Lung (tissue), 11 donors: ENCODE measurements at regions not wholly inside any gene's neighbourhood (a gene's known extent, or its start where the extent isn't known, plus 50 kb on each side); places are given as distances from the start of the nearest gene placed in this dataset.

Source experiments
- ATAC-seq: fragments of 200-7000 bp; cut with Tn5 transposase; one replicate; pipeline ENCODE4 v1.9.1; 2020; ENCODE audit warnings: moderate number of reproducible peaks; ENCODE audit not compliant: insufficient read depth, low FRiP score
- DNase-seq, 3 donors: peaks; one replicate each; pipeline ENCODE4 v3.0.0-alpha.2; 2013 to 2017
- H3K27ac ChIP-seq, 2 donors: one replicate each; pipeline ENCODE4 v1.5.1; 2013; ENCODE audit warnings: mild to moderate bottlenecking in 2 of 2, moderate library complexity in 2 of 2, control low read depth in 1 of 2, inconsistent platforms in 1 of 2, low read depth in 1 of 2, low read length in 1 of 2
- H3K27me3 ChIP-seq, 3 donors: one replicate each; pipeline ENCODE4 v1.5.1; 2013; ENCODE audit warnings: low read length in 2 of 3; ENCODE audit not compliant: control insufficient read depth in 3 of 3, insufficient read depth in 3 of 3
- H3K36me3 ChIP-seq, 4 donors: one replicate each; pipeline ENCODE4 v1.5.1; 2013; ENCODE audit warnings: low read length in 4 of 4, mild to moderate bottlenecking in 1 of 4, moderate library complexity in 1 of 4; ENCODE audit not compliant: control insufficient read depth in 4 of 4, insufficient read depth in 4 of 4
- H3K4me1 ChIP-seq, 5 donors: one replicate each; pipeline ENCODE4 v1.5.1; 2013; ENCODE audit warnings: low read length in 5 of 5, mild to moderate bottlenecking in 2 of 5, moderate library complexity in 1 of 5; ENCODE audit not compliant: control insufficient read depth in 5 of 5, insufficient read depth in 5 of 5
- H3K4me3 ChIP-seq: one replicate; pipeline ENCODE4 v1.5.1; 2013; ENCODE audit warnings: mild to moderate bottlenecking, control low read depth, moderate library complexity
- H3K9ac ChIP-seq, 2 donors: one replicate each; pipeline ENCODE4 v1.5.1; 2013; ENCODE audit warnings: low read length in 2 of 2, control low read depth in 1 of 2; ENCODE audit not compliant: insufficient read depth in 1 of 2
- H3K9me3 ChIP-seq, 4 donors: one replicate each; pipeline ENCODE4 v1.5.1; 2013; ENCODE audit warnings: low read length in 3 of 4, mild to moderate bottlenecking in 1 of 4, moderate library complexity in 1 of 4; ENCODE audit not compliant: control insufficient read depth in 4 of 4, insufficient read depth in 3 of 4
- WGBS, 2 donors: extraction: QIAGEN DNeasy Blood & Tissue Kit; methylation state at CpG; one replicate each; pipeline ENCODE4 v1.1.7; 2013; 5-methylcytosine and 5-hydroxymethylcytosine counted together
- TF ChIP-seq, protein P1 (sequence below): IDR thresholded peaks from 2 replicates; pipeline ENCODE4 v1.5.1; 2012; ENCODE audit warnings: mild to moderate bottlenecking; ENCODE audit errors: control extremely low read depth, extremely low read depth
- donor health status: control.
- donor health status: control.
- donor health status: Bipolar disorder and iron deficiency.
- donor health status: healthy.
- donor health status: DM: yes; HTN: yes; CAD: no.

DNA sequence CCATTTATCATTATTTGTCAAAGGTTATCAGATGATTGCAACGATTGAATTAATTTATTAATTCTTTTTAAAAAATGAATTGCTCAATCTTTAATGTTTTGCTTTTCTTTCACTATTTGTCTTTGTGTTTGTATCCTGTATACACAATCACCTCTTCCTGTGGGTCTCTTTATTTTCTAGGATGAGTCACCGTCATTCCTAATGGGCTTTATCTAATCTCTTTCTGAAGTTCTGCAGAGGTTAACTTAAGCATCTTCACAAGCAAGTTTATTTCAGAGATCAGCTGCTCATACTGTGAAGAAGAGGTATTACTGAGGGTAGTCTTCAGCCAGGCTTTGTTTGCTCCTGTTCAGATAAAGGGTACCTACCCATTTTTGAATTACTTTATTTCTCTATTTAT lies 323.9 kb downstream of the NNT start:
- Histone ChIP-seq H3K27ac (no peak overlapping the region), H3K9ac (no peak overlapping the region), H3K4me3 (no peak overlapping the region), H3K27me3 (no peaks in the 10 kb centered on the region), H3K4me1 (no peaks in the 10 kb centered on the region), H3K36me3 (no peaks in the 10 kb centered on the region), H3K9me3 (peaks cover 0 to 5% (median under 1%) of the 10 kb centered on the region in 4 donors)
- no peak for DNase-seq
- TF ChIP-seq, protein P1, sequence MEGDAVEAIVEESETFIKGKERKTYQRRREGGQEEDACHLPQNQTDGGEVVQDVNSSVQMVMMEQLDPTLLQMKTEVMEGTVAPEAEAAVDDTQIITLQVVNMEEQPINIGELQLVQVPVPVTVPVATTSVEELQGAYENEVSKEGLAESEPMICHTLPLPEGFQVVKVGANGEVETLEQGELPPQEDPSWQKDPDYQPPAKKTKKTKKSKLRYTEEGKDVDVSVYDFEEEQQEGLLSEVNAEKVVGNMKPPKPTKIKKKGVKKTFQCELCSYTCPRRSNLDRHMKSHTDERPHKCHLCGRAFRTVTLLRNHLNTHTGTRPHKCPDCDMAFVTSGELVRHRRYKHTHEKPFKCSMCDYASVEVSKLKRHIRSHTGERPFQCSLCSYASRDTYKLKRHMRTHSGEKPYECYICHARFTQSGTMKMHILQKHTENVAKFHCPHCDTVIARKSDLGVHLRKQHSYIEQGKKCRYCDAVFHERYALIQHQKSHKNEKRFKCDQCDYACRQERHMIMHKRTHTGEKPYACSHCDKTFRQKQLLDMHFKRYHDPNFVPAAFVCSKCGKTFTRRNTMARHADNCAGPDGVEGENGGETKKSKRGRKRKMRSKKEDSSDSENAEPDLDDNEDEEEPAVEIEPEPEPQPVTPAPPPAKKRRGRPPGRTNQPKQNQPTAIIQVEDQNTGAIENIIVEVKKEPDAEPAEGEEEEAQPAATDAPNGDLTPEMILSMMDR, result no peak
- WGBS, 2 donors, result 30 to 54% methylated on average over 2 of the region's 2 CpGs
- ATAC-seq, result no peak

DNA sequence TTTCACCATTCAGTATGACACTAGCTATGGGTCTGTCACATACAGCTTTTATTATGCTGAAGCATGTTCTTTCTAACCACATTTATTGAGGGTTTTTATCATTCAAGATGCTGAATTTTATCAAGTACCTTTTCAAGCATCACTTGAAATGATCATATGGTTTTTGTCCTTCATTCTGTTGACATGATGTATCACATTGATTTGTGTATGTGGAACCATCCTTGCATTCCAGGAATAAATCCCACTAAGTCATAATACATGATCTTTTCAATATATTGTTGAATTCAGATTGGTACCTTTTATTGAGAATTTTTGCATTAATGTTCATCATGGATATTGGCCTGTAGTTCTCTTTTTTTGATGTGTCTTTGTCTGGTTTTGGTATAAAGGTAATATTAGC lies 317.4 kb downstream of the NNT start:
- ATAC-seq (no peak), DNase-seq (no peak)
- TF ChIP-seq, protein P1, result no peak
- Histone ChIP-seq H3K36me3 (no peaks in the 10 kb centered on the region), H3K27ac (no peak overlapping the region), H3K9ac (no peak overlapping the region), H3K4me3 (no peak overlapping the region), H3K27me3 (no peaks in the 10 kb centered on the region), H3K9me3 (peaks cover 0 to 8% (median 0%) of the 10 kb centered on the region in 4 donors), H3K4me1 (no peaks in the 10 kb centered on the region)

DNA sequence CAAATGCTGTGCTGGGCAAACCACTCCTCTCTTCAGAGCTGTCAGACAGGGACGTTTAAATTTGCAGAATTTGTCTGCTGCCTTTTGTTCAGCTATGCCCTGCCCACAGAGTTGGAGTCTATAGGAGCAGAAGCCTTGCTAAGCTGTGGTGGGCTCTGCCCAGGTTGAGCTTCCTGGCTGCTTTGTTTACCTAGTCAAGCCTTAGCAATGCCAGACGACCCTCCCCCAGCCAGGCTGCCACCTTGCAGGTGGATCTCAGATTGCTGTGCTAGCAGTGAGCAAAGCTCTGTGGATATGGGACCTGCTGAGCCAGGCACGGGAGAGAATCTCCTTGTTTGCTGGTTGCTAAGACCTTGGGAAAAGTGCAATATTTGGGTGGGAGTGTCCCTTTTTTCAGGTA lies 314.9 kb downstream of the NNT start:
- no peak overlapping the region for H3K27ac ChIP-seq
- H3K4me1 ChIP-seq, result no peaks in the 10 kb centered on the region
- ATAC-seq (no peak), DNase-seq (no peak)
- TF ChIP-seq, protein P1, result no peak
- WGBS, 2 donors, result 52 to 66% methylated on average over 3 of the region's 3 CpGs
- H3K9ac ChIP-seq, result no peak overlapping the region
- no peaks in the 10 kb centered on the region for H3K36me3 ChIP-seq
- peaks cover 0 to 2% (median 0%) of the 10 kb centered on the region in 4 donors for H3K9me3 ChIP-seq
- H3K27me3 ChIP-seq, result no peaks in the 10 kb centered on the region
- H3K4me3 ChIP-seq, result no peak overlapping the region

DNA sequence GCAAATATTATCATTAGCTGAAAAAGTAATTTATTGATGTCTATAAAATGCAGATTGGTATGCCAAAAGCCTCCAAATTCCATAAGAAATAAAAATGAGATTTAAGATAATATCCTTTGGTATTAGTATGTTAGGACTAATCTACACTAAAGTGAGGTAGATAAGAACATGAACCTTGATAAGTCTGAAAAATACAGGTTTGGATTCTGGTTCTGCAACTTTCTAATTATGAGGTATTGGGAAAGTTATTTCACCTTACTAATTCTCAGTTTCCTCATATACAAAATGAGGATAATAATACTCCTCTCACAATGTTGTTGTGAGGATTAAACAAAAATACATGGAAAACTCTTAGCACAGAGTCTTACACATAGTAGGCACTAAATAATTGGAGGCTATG lies 300.1 kb downstream of the NNT start:
- Histone ChIP-seq H3K4me1 (no peaks in the 10 kb centered on the region), H3K27ac (no peak overlapping the region), H3K4me3 (no peak overlapping the region)

More for the DNA sequence above, 300.1 kb downstream of the NNT start:
- Histone ChIP-seq H3K27me3 (no peaks in the 10 kb centered on the region), H3K9ac (no peak overlapping the region), H3K36me3 (no peaks in the 10 kb centered on the region), H3K9me3 (peaks cover 0 to 2% (median 0%) of the 10 kb centered on the region in 4 donors)
- TF ChIP-seq, protein P1, result no peak
- no peak for ATAC-seq
- no peak for DNase-seq
